ENCODE measurements at regions not wholly inside any gene's neighbourhood (a gene's known extent, or its start where the extent isn't known, plus 50 kb on each side); places are given as distances from the start of the nearest gene placed in this dataset.

GRCh38 chr16:17775061-17775460 lies 304.3 kb upstream of the XYLT1 start:
- Mint-ChIP-seq H3K27ac (no peak overlapping the region), H3K36me3 (no peaks in the 10 kb centered on the region), H3K27me3 (peaks cover 11% of the 10 kb centered on the region), H3K4me3 (no peak overlapping the region), H3K9me3 (peaks cover 10% of the 10 kb centered on the region), H3K4me1 (no peaks in the 10 kb centered on the region)
- no peak for ATAC-seq (ENCODE audit: low read depth)
- no peak for DNase-seq (ENCODE audit: low spot score in 2 of 2)

DNA sequence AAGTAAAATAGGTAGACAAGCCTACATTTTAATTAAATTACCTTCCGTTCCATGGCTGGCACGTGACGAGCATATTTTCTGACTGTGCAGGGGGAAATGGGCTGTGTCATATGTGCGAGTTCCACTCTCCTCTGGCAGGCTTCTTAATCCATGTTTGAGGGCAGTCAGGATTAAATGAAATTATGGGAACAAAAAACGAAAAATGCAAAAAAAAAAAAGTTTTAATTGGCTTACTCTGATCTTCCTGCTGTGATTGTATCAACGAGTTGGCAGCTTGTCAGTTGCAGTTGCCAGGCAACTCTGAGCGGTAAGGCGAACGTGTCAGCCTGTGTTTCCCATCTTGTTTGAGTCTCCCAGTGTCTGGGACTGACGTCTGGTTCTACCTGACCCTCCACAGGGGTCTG lies 302.9 kb upstream of the XYLT1 start:
- DNase-seq (ENCODE audit: low spot score in 2 of 2), result no peak
- ATAC-seq (ENCODE audit: low read depth), result no peak
- no peak overlapping the region for H3K4me3 Mint-ChIP-seq
- peaks cover 10% of the 10 kb centered on the region for H3K9me3 Mint-ChIP-seq
- H3K27ac Mint-ChIP-seq, result no peak overlapping the region
- peaks cover 11% of the 10 kb centered on the region for H3K27me3 Mint-ChIP-seq
- no peaks in the 10 kb centered on the region for H3K36me3 Mint-ChIP-seq
- no peaks in the 10 kb centered on the region for H3K4me1 Mint-ChIP-seq

GRCh38 chr16:17770104-17770503 lies 299.3 kb upstream of the XYLT1 start:
- Mint-ChIP-seq H3K4me3 (no peak overlapping the region), H3K4me1 (no peaks in the 10 kb centered on the region), H3K27me3 (peaks cover 8% of the 10 kb centered on the region), H3K27ac (no peak overlapping the region), H3K9me3 (peaks cover 10% of the 10 kb centered on the region), H3K36me3 (no peaks in the 10 kb centered on the region)
- no peak for DNase-seq (ENCODE audit: low spot score in 2 of 2)
- no peak for ATAC-seq (ENCODE audit: low read depth)

GRCh38 chr16:17769065-17769464 lies 298.3 kb upstream of the XYLT1 start:
- H3K9me3 Mint-ChIP-seq, result peaks cover 10% of the 10 kb centered on the region
- DNase-seq (ENCODE audit: low spot score in 2 of 2) (no peak), ATAC-seq (ENCODE audit: low read depth) (no peak)
- H3K4me3 Mint-ChIP-seq, result no peak overlapping the region
- H3K27me3 Mint-ChIP-seq, result peaks cover 7% of the 10 kb centered on the region
- H3K36me3 Mint-ChIP-seq, result no peaks in the 10 kb centered on the region
- no peaks in the 10 kb centered on the region for H3K4me1 Mint-ChIP-seq
- H3K27ac Mint-ChIP-seq, result no peak overlapping the region

- Mint-ChIP-seq H3K36me3 (no peaks in the 10 kb centered on the region), H3K4me1 (no peaks in the 10 kb centered on the region), H3K4me3 (no peak overlapping the region), H3K27me3 (peaks cover 5% of the 10 kb centered on the region), H3K27ac (no peak overlapping the region), H3K9me3 (peaks cover 10% of the 10 kb centered on the region)
- DNase-seq (ENCODE audit: low spot score in 2 of 2) (no peak), ATAC-seq (ENCODE audit: low read depth) (no peak)
Measured at GRCh38 chr16:17768257-17768656, 297.5 kb upstream of the XYLT1 start.

DNA sequence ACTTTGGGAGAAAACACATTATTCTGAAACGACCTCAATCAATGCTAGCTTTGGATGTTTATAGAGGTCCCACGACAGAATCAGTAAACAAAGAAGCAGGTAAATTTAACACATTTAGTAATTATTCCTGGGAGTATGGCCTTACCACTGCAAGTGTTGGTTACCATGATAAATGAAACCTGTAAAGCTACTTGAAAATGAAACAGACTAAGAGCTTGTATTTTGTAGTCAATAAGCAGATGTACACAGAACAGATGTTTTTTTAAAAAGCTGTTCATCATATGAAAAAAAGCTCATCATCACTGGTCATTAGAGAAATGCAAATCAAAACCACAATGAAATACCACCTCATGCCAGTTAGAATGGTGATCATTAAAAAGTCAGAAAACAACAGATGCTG lies 295.3 kb upstream of the XYLT1 start:
- ATAC-seq (ENCODE audit: low read depth) (no peak), DNase-seq (ENCODE audit: low spot score in 2 of 2) (no peak)
- Mint-ChIP-seq H3K27ac (no peak overlapping the region), H3K27me3 (peaks cover 6% of the 10 kb centered on the region), H3K9me3 (peaks cover 10% of the 10 kb centered on the region), H3K36me3 (no peaks in the 10 kb centered on the region), H3K4me3 (no peak overlapping the region), H3K4me1 (no peaks in the 10 kb centered on the region)

DNA sequence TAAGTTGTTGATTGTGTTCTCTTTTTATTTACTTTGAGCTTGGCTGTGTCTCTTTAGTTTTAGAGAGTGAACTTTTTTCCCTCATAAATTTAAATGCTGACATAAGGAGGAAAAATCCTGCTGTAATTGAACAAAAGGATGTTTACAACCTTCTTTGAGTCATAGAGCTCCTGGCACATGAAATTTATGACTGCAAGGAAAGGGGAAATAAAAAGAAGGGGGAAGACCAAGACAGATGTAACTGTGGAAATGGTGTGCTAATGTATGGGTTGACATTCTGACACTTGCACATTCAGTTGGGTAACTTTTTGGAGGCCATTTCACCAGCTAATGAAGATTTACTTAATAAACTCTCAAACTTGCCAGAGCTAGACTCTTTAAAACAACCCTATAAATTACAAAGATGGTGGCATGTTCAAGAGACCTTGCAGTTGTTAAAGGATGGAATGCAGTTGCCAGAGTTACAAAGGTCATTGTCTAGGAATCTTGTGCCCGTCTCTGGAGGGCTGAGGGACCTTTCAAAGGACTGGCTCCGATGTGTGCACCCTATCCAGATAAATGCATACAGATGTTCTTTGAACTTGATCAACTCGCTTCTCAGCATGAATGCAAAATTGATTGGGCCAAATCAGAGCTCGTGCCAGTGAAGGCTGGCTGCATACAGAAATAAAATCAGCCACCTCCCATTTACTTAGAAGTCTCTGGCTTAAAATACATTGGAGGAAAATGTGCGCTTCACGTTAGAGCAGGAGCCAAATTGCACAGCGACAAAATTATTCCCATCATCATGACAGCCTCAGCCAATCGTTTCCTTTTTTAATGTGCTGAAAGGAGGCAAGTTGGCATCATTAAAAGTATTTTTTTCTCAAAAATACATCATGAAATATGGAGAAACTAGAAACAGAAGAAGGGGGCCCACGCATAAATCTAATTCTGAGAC lies 289.0 kb upstream of the XYLT1 start:
- no peak overlapping the region for H3K27ac Mint-ChIP-seq
- DNase-seq (ENCODE audit: low spot score in 2 of 2), result no peak
- ATAC-seq (ENCODE audit: low read depth), result no peak
- H3K4me1 Mint-ChIP-seq, result no peaks in the 10 kb centered on the region
- peaks cover 6% of the 10 kb centered on the region for H3K27me3 Mint-ChIP-seq
- H3K9me3 Mint-ChIP-seq, result peaks cover 2% of the 10 kb centered on the region
- H3K36me3 Mint-ChIP-seq, result no peaks in the 10 kb centered on the region
- no peak overlapping the region for H3K4me3 Mint-ChIP-seq

- Mint-ChIP-seq H3K4me1 (no peaks in the 10 kb centered on the region), H3K36me3 (no peaks in the 10 kb centered on the region), H3K4me3 (no peak overlapping the region), H3K9me3 (peaks cover 2% of the 10 kb centered on the region), H3K27me3 (peaks cover 6% of the 10 kb centered on the region), H3K27ac (no peak overlapping the region)
- ATAC-seq (ENCODE audit: low read depth), result no peak
- DNase-seq (ENCODE audit: low spot score in 2 of 2), result no peak
Measured at GRCh38 chr16:17757808-17758207, 287.0 kb upstream of the XYLT1 start.

DNA sequence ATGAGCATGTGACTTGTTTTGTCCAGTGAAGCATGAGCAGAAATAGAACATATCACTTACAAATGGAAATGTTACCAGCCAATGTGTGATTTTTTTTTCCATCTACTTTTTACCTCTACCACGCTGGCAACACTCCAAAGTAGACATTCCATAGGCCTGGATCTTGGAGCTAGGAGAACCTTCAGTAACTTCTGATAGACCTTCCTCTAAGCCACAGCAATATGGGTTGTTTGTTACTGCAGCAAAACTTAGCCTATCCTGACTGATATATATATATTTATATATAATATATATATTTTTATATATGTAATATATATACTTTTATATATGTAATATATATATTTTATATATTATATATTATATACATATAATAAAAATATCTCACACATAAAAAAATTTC lies 284.4 kb upstream of the XYLT1 start:
- Mint-ChIP-seq H3K27ac (no peak overlapping the region), H3K9me3 (peaks cover 2% of the 10 kb centered on the region), H3K27me3 (peaks cover 2% of the 10 kb centered on the region), H3K4me3 (no peak overlapping the region), H3K4me1 (no peaks in the 10 kb centered on the region), H3K36me3 (no peaks in the 10 kb centered on the region)
- ATAC-seq (ENCODE audit: low read depth), result no peak
- DNase-seq (ENCODE audit: low spot score in 2 of 2), result no peak

- no peak overlapping the region for H3K4me3 Mint-ChIP-seq
- no peaks in the 10 kb centered on the region for H3K36me3 Mint-ChIP-seq
- DNase-seq (ENCODE audit: low spot score in 2 of 2), result no peak
- ATAC-seq (ENCODE audit: low read depth), result no peak
- no peak overlapping the region for H3K27ac Mint-ChIP-seq
- H3K27me3 Mint-ChIP-seq, result peaks cover 2% of the 10 kb centered on the region
- no peaks in the 10 kb centered on the region for H3K4me1 Mint-ChIP-seq
- H3K9me3 Mint-ChIP-seq, result peaks cover 7% of the 10 kb centered on the region
Measured at GRCh38 chr16:17753434-17753833, 282.7 kb upstream of the XYLT1 start.

DNA sequence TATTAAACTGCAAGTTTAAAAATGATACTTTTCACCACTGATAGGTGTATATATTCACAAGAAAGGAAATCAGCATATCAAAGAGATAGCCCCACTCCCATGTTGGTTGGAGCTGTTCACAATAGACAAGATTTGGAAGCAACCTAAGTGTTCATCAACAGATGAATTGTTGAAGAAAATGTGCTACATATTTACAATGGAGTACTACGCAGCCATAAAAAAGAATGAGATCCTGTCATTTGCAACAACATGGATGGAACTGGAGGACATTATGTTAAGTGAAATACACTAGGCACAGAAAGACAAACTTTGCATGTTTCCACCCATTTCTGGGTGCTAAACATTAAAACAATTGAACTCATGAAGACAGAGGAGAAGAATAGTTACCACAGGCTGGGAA lies 278.9 kb upstream of the XYLT1 start:
- Mint-ChIP-seq H3K27me3 (no peaks in the 10 kb centered on the region), H3K9me3 (peaks cover 5% of the 10 kb centered on the region), H3K27ac (no peak overlapping the region), H3K36me3 (no peaks in the 10 kb centered on the region), H3K4me3 (no peak overlapping the region), H3K4me1 (no peaks in the 10 kb centered on the region)
- DNase-seq (ENCODE audit: low spot score in 2 of 2) (no peak), ATAC-seq (ENCODE audit: low read depth) (no peak)

DNA sequence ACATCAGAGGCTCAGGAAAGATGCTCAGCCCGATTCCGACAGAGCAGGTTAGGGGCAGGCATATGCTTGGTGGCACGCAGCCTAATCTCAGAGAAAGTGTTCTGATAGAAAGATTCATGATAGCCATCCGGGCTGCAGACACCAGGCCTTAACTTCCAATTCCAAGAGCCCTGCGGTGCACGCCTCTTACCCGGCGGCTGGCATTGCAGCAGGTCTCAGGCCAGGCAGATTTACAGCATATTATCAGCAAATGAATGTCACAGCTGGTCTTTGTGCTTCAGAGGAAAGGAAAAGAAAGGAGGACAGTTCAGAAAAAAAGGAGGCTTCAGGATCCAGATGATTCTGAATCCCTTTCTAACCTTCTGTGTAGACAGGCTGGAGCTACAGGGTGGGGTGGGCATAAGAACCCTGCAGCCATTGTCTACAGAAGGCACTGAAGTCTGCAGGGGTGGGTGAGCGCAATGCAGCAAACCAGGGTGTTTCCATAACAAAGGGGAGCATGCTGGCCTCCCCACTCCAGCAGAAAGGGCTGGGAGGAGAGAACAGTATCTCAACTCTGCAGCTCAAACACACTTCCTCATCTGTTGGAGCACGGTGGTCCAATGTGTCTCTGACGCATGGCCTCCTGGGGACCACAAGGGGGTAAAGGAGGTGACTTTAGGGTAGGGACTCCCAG lies 277.4 kb upstream of the XYLT1 start:
- no peaks in the 10 kb centered on the region for H3K36me3 Mint-ChIP-seq
- no peak overlapping the region for H3K4me3 Mint-ChIP-seq
- DNase-seq (ENCODE audit: low spot score in 2 of 2) (no peak), ATAC-seq (ENCODE audit: low read depth) (no peak)
- H3K9me3 Mint-ChIP-seq, result peaks cover 5% of the 10 kb centered on the region
- H3K27ac Mint-ChIP-seq, result no peak overlapping the region
- H3K4me1 Mint-ChIP-seq, result no peaks in the 10 kb centered on the region
- H3K27me3 Mint-ChIP-seq, result peaks cover 2% of the 10 kb centered on the region

DNA sequence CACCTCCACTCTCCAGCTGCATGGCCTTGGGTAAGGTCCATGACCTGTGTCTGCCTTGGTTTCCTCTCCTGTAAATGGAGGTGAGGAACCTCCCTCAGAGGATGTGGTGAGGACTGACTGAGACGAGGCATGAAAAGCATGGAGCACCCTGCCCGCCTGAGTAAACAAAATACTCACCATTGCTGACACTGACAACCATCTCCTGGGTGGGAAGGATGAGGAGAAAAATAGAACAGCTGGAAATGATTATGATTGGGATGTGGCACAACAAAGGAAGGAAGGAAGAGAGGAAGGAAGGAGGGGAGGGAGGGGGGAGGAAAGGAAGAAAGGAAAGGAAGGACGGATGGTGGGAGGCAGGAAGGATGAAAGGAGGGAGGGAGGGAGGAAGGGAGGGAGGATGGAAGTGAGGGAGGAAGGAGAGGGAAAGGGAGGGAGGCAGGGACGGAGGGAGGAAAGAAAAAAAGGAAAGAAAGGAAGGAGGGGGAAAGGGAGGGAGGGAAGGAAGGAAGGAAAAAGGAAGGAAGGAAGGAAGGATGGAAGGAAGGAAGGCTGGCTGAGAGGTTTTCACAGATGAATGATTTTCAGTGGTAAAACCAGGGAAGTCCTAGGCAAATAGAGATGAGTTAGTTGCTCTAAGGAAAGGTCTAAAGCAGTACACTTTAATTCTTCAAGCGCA lies 276.5 kb upstream of the XYLT1 start:
- Mint-ChIP-seq H3K9me3 (peaks cover 5% of the 10 kb centered on the region), H3K36me3 (no peaks in the 10 kb centered on the region), H3K27me3 (peaks cover 2% of the 10 kb centered on the region), H3K27ac (no peak overlapping the region), H3K4me1 (no peaks in the 10 kb centered on the region), H3K4me3 (no peak overlapping the region)
- ATAC-seq (ENCODE audit: low read depth) (no peak), DNase-seq (ENCODE audit: low spot score in 2 of 2) (no peak)

DNA sequence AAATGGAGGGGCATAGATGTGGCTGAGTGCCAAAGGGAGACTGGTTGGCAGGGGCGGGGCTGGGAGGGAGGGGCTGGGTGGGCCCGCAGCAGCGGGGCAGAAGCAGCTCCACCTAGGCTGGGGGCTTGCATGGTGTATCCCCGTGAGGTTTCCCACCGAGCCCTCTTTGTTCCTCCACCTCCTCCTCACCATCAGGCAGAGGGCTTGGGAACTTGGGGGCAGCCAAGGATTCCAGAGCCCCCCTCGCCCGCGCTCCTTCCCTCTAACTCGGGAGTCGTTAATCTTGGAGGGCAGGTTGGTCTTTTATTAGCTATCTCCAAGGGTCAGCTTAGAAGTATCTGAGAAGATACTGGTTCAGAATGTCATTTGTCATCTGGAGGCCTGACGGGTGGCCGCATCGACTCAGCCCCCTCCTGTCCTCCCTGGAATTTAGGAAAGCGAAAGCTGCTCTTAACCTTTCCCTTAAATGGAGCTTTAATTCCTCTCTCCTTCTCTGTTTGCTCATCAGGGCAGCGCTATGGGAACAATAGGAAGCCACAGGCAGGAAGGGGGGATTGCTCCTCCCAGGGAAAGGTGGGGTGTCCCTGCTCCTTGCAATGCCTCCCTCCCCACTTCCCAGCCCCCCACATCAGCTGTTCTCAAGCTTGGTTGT lies 274.3 kb upstream of the XYLT1 start:
- H3K27me3 Mint-ChIP-seq, result peaks cover 2% of the 10 kb centered on the region
- H3K36me3 Mint-ChIP-seq, result no peaks in the 10 kb centered on the region
- H3K9me3 Mint-ChIP-seq, result peaks cover 5% of the 10 kb centered on the region
- DNase-seq (ENCODE audit: low spot score in 2 of 2), result no peak
- no peak overlapping the region for H3K27ac Mint-ChIP-seq
- no peak for ATAC-seq (ENCODE audit: low read depth)
- H3K4me1 Mint-ChIP-seq, result no peaks in the 10 kb centered on the region
- no peak overlapping the region for H3K4me3 Mint-ChIP-seq

Measured in memory B cell (primary cell).